ENCODE measurements at regions not wholly inside any gene's neighbourhood (a gene's known extent, or its start where the extent isn't known, plus 50 kb on each side); places are given as distances from the start of the nearest gene placed in this dataset.

DNA sequence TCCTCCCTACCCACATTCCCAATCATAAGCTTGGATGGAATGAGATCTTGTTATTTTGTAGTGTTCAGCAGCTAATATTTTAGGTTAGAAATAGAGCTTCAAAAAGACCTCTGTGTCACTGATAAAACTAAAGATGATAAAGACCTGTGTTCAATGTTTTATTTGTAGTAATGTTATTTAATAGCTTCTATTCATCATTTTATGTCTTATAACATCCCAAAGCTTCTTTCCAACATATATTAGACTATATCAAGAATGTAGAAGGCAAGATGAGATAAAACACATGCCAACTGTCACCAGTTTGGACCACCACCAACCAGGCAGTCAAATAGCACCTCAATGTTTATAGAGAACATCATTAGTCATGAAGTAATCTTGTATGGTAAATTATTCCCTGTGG, 409.5 kb upstream of the ITGA1 start:
- Histone ChIP-seq H3K27ac (ENCODE audit: low read depth, low read length) (no peak overlapping the region), H2AFZ (ENCODE audit: insufficient read depth, low read length, poor library complexity) (no peak overlapping the region), H3K9ac (ENCODE audit: low read length) (no peak overlapping the region), H3K4me1 (ENCODE audit: control insufficient read depth in 1 of 2, insufficient read depth in 2 of 2, low read length in 2 of 2) (no peaks in the 10 kb centered on the region), H2BK5ac (ENCODE audit: low read depth, low read length, poor library complexity) (no peak overlapping the region), H3K4ac (ENCODE audit: low read depth, low read length) (no peak overlapping the region), H3K23ac (ENCODE audit: low read length) (no peak overlapping the region), H3K79me2 (ENCODE audit: control insufficient read depth, insufficient read depth, low read length, poor library complexity) (no peaks in the 10 kb centered on the region), H3K18ac (ENCODE audit: low read length) (no peak overlapping the region), H3K14ac (ENCODE audit: low read length) (no peak overlapping the region), H2BK12ac (ENCODE audit: low read length) (no peak overlapping the region), H3K9me3 (ENCODE audit: insufficient read depth, low read depth, low read length) (no peaks in the 10 kb centered on the region), H4K91ac (ENCODE audit: low read depth, low read length) (no peak overlapping the region), H3K4me3 (ENCODE audit: low read depth, low read length) (no peak overlapping the region), H3K27me3 (ENCODE audit: insufficient read depth, low read length) (no peaks in the 10 kb centered on the region), H4K12ac (ENCODE audit: low read depth, low read length) (no peak overlapping the region), H3K36me3 (ENCODE audit: control insufficient read depth in 1 of 2, insufficient read depth in 2 of 2, low read length in 2 of 2) (no peaks in the 10 kb centered on the region), H3K4me2 (ENCODE audit: low read length) (no peak overlapping the region), H2BK120ac (ENCODE audit: insufficient read depth, low read length, poor library complexity) (no peak overlapping the region), H4K8ac (ENCODE audit: low read depth, low read length) (no peak overlapping the region), H2AK5ac (ENCODE audit: low read length) (no peak overlapping the region), H3K79me1 (ENCODE audit: low read length) (no peaks in the 10 kb centered on the region)
- DNase-seq = no peak

DNA sequence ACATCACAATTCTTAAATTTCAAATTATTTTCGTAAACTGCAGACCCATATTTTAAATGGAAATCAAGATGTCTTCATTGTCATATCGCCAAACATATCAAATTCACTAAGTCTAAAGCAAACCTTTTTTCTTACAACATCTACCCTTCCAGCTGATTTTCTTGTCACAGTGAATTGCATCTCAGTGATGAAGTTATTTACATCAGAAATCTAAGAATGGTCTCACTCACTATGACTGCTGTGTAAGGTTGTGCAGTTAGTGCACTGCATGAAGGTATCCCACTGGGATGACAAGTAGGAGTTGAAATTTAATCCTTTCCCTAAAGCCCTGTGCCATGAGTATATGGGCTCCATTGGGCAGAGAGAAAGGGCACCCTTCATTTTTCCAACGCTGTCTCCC, 399.4 kb upstream of the ITGA1 start:
- Histone ChIP-seq H3K79me1 (ENCODE audit: low read length) (no peaks in the 10 kb centered on the region), H3K14ac (ENCODE audit: low read length) (no peak overlapping the region), H4K12ac (ENCODE audit: low read depth, low read length) (no peak overlapping the region), H3K18ac (ENCODE audit: low read length) (no peak overlapping the region), H3K4me1 (ENCODE audit: control insufficient read depth in 1 of 2, insufficient read depth in 2 of 2, low read length in 2 of 2) (no peaks in the 10 kb centered on the region), H3K9me3 (ENCODE audit: insufficient read depth, low read depth, low read length) (no peaks in the 10 kb centered on the region), H2BK5ac (ENCODE audit: low read depth, low read length, poor library complexity) (no peak overlapping the region), H2AK5ac (ENCODE audit: low read length) (no peak overlapping the region), H3K27ac (ENCODE audit: low read depth, low read length) (no peak overlapping the region), H3K79me2 (ENCODE audit: control insufficient read depth, insufficient read depth, low read length, poor library complexity) (no peaks in the 10 kb centered on the region), H3K23ac (ENCODE audit: low read length) (no peak overlapping the region), H4K91ac (ENCODE audit: low read depth, low read length) (no peak overlapping the region), H4K8ac (ENCODE audit: low read depth, low read length) (no peak overlapping the region), H3K36me3 (ENCODE audit: control insufficient read depth in 1 of 2, insufficient read depth in 2 of 2, low read length in 2 of 2) (no peaks in the 10 kb centered on the region), H3K4ac (ENCODE audit: low read depth, low read length) (no peak overlapping the region), H3K9ac (ENCODE audit: low read length) (no peak overlapping the region), H3K27me3 (ENCODE audit: insufficient read depth, low read length) (no peaks in the 10 kb centered on the region), H2BK120ac (ENCODE audit: insufficient read depth, low read length, poor library complexity) (no peak overlapping the region), H2AFZ (ENCODE audit: insufficient read depth, low read length, poor library complexity) (no peak overlapping the region), H2BK12ac (ENCODE audit: low read length) (no peak overlapping the region), H3K4me2 (ENCODE audit: low read length) (no peak overlapping the region), H3K4me3 (ENCODE audit: low read depth, low read length) (no peak overlapping the region)
- DNase-seq = no peak
- WGBS (ENCODE audit: extremely low coverage, insufficient coverage, insufficient read length) = 100% methylated on average over 1 of the region's 3 CpGs

DNA sequence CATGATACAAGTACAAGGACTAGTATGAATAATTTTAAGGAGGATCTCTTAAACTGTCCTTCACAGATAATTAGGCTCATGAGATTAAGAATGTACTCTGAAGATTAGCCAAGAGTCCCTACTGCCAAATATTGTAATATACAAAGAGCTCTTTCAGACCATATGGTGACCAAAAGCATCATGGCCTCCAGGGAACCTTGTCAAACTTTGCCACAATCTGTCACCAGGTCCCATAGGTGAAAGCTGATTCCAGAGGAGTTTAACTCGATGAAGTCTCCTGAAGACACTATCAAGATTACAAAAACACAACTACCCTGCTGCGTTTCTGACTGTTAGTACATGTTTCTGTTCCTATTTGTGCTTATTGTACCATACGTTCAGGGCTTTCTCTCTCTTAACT, 395.4 kb upstream of the ITGA1 start:
- no peak overlapping the region for H3K27ac ChIP-seq (ENCODE audit: low read depth, low read length)
- H3K4ac ChIP-seq (ENCODE audit: low read depth, low read length) = no peak overlapping the region

DNA sequence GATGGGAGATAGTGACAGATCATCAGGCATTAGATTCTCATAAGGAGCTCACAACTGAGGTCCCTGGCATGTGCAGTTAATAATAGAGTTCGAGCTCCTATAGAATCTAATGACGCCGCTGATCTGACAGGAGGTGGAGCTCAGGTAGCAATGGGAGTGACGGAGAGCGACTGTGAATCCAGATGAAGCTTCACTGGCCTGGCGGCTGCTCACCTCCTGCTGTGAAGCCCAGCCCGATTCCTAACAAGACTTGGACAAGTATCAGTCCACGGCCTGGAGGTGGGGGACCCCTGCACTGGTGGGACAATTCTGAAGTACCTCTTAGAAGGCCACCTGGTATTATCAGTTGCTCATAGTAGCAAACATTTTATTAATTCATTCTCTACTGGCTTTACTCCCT, 377.9 kb upstream of the ITGA1 start:
- no peaks in the 10 kb centered on the region for H3K9me3 ChIP-seq (ENCODE audit: insufficient read depth, low read depth, low read length)
- H3K27me3 ChIP-seq (ENCODE audit: insufficient read depth, low read length) = no peaks in the 10 kb centered on the region
- no peak overlapping the region for H2BK12ac ChIP-seq (ENCODE audit: low read length)
- H3K79me2 ChIP-seq (ENCODE audit: control insufficient read depth, insufficient read depth, low read length, poor library complexity) = no peaks in the 10 kb centered on the region
- H3K4me1 ChIP-seq (ENCODE audit: control insufficient read depth in 1 of 2, insufficient read depth in 2 of 2, low read length in 2 of 2) = no peaks in the 10 kb centered on the region
- no peak overlapping the region for H3K27ac ChIP-seq (ENCODE audit: low read depth, low read length)
- H3K14ac ChIP-seq (ENCODE audit: low read length) = no peak overlapping the region
- no peak overlapping the region for H2BK120ac ChIP-seq (ENCODE audit: insufficient read depth, low read length, poor library complexity)
- no peak overlapping the region for H3K18ac ChIP-seq (ENCODE audit: low read length)
- H3K36me3 ChIP-seq (ENCODE audit: control insufficient read depth in 1 of 2, insufficient read depth in 2 of 2, low read length in 2 of 2) = no peaks in the 10 kb centered on the region
- no peak for DNase-seq
- H3K4me2 ChIP-seq (ENCODE audit: low read length) = no peak overlapping the region
- no peaks in the 10 kb centered on the region for H3K79me1 ChIP-seq (ENCODE audit: low read length)
- no peak overlapping the region for H2AFZ ChIP-seq (ENCODE audit: insufficient read depth, low read length, poor library complexity)
- H4K91ac ChIP-seq (ENCODE audit: low read depth, low read length) = no peak overlapping the region
- no peak overlapping the region for H3K23ac ChIP-seq (ENCODE audit: low read length)
- H4K8ac ChIP-seq (ENCODE audit: low read depth, low read length) = no peak overlapping the region
- no peak overlapping the region for H2BK5ac ChIP-seq (ENCODE audit: low read depth, low read length, poor library complexity)
- no peak overlapping the region for H2AK5ac ChIP-seq (ENCODE audit: low read length)
- no peak overlapping the region for H3K9ac ChIP-seq (ENCODE audit: low read length)
- H4K12ac ChIP-seq (ENCODE audit: low read depth, low read length) = no peak overlapping the region
- no peak overlapping the region for H3K4me3 ChIP-seq (ENCODE audit: low read depth, low read length)
- H3K4ac ChIP-seq (ENCODE audit: low read depth, low read length) = no peak overlapping the region
- WGBS (ENCODE audit: extremely low coverage, insufficient coverage, insufficient read length) = no CpG with 5 or more reads among the region's 8 CpGs

More for the DNA sequence above, 395.4 kb upstream of the ITGA1 start:
- Histone ChIP-seq H4K8ac (ENCODE audit: low read depth, low read length) (no peak overlapping the region), H3K4me1 (ENCODE audit: control insufficient read depth in 1 of 2, insufficient read depth in 2 of 2, low read length in 2 of 2) (no peaks in the 10 kb centered on the region), H2AFZ (ENCODE audit: insufficient read depth, low read length, poor library complexity) (no peak overlapping the region), H3K79me1 (ENCODE audit: low read length) (no peaks in the 10 kb centered on the region), H3K36me3 (ENCODE audit: control insufficient read depth in 1 of 2, insufficient read depth in 2 of 2, low read length in 2 of 2) (no peaks in the 10 kb centered on the region), H4K12ac (ENCODE audit: low read depth, low read length) (no peak overlapping the region), H3K27me3 (ENCODE audit: insufficient read depth, low read length) (no peaks in the 10 kb centered on the region), H4K91ac (ENCODE audit: low read depth, low read length) (no peak overlapping the region), H2BK12ac (ENCODE audit: low read length) (no peak overlapping the region), H3K18ac (ENCODE audit: low read length) (no peak overlapping the region), H2BK5ac (ENCODE audit: low read depth, low read length, poor library complexity) (no peak overlapping the region), H2BK120ac (ENCODE audit: insufficient read depth, low read length, poor library complexity) (no peak overlapping the region), H3K23ac (ENCODE audit: low read length) (no peak overlapping the region), H2AK5ac (ENCODE audit: low read length) (no peak overlapping the region), H3K9ac (ENCODE audit: low read length) (no peak overlapping the region), H3K4me3 (ENCODE audit: low read depth, low read length) (no peak overlapping the region), H3K79me2 (ENCODE audit: control insufficient read depth, insufficient read depth, low read length, poor library complexity) (no peaks in the 10 kb centered on the region), H3K14ac (ENCODE audit: low read length) (no peak overlapping the region), H3K4me2 (ENCODE audit: low read length) (no peak overlapping the region), H3K9me3 (ENCODE audit: insufficient read depth, low read depth, low read length) (no peaks in the 10 kb centered on the region)
- WGBS (ENCODE audit: extremely low coverage, insufficient coverage, insufficient read length) = no CpG with 5 or more reads among the region's 3 CpGs
- DNase-seq = no peak

DNA sequence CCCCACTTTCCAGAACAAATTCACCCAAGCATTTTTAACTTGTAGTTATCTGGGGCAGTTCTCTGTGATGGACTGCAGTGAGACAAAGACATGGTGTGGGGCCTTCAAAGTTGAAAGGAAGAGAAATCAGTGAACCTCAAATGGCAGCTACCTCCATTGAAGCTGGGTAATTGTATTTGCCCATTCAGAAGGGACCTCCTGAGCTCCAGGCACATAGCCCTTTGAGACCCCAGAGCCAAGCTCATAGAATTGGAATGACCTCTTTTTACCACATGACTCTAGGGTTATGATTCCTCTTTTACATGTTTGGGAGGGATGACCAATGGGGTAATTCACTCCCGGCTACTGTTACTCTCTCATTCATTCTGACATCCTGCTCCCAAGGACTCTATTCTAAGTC, 368.4 kb upstream of the ITGA1 start:
- no peak overlapping the region for H2BK12ac ChIP-seq (ENCODE audit: low read length)
- no peak overlapping the region for H4K91ac ChIP-seq (ENCODE audit: low read depth, low read length)
- H3K79me1 ChIP-seq (ENCODE audit: low read length) = no peaks in the 10 kb centered on the region
- H3K4me2 ChIP-seq (ENCODE audit: low read length) = no peak overlapping the region
- no peaks in the 10 kb centered on the region for H3K9me3 ChIP-seq (ENCODE audit: insufficient read depth, low read depth, low read length)
- H4K12ac ChIP-seq (ENCODE audit: low read depth, low read length) = no peak overlapping the region
- H3K4ac ChIP-seq (ENCODE audit: low read depth, low read length) = no peak overlapping the region
- H3K36me3 ChIP-seq (ENCODE audit: control insufficient read depth in 1 of 2, insufficient read depth in 2 of 2, low read length in 2 of 2) = no peaks in the 10 kb centered on the region
- H2BK120ac ChIP-seq (ENCODE audit: insufficient read depth, low read length, poor library complexity) = no peak overlapping the region
- H3K79me2 ChIP-seq (ENCODE audit: control insufficient read depth, insufficient read depth, low read length, poor library complexity) = no peaks in the 10 kb centered on the region
- no peak for DNase-seq
- no peak overlapping the region for H4K8ac ChIP-seq (ENCODE audit: low read depth, low read length)
- H3K4me1 ChIP-seq (ENCODE audit: control insufficient read depth in 1 of 2, insufficient read depth in 2 of 2, low read length in 2 of 2) = no peaks in the 10 kb centered on the region
- no peak overlapping the region for H2AK5ac ChIP-seq (ENCODE audit: low read length)
- H3K9ac ChIP-seq (ENCODE audit: low read length) = no peak overlapping the region
- no peak overlapping the region for H3K27ac ChIP-seq (ENCODE audit: low read depth, low read length)
- no peak overlapping the region for H2AFZ ChIP-seq (ENCODE audit: insufficient read depth, low read length, poor library complexity)
- no CpG with 5 or more reads among the region's 1 CpG for WGBS (ENCODE audit: extremely low coverage, insufficient coverage, insufficient read length)
- no peak overlapping the region for H3K14ac ChIP-seq (ENCODE audit: low read length)
- no peaks in the 10 kb centered on the region for H3K27me3 ChIP-seq (ENCODE audit: insufficient read depth, low read length)
- H3K4me3 ChIP-seq (ENCODE audit: low read depth, low read length) = no peak overlapping the region
- H2BK5ac ChIP-seq (ENCODE audit: low read depth, low read length, poor library complexity) = no peak overlapping the region
- H3K18ac ChIP-seq (ENCODE audit: low read length) = no peak overlapping the region
- no peak overlapping the region for H3K23ac ChIP-seq (ENCODE audit: low read length)
